SH-SY5Y (cell line): ENCODE measurements at regions not wholly inside any gene's neighbourhood (a gene's known extent, or its start where the extent isn't known, plus 50 kb on each side); places are given as distances from the start of the nearest gene placed in this dataset.

Experiments used
- GATA2 ChIP-seq: IDR thresholded peaks from 2 replicates; pipeline ENCODE4 v1.6.1; 2011; ENCODE audit warnings: mild to moderate bottlenecking, low read depth, low read length
- GATA3 ChIP-seq: IDR thresholded peaks from 2 replicates; pipeline ENCODE4 v1.6.1; 2011; ENCODE audit warnings: low read depth, mild to moderate bottlenecking, low read length, moderate library complexity

DNA sequence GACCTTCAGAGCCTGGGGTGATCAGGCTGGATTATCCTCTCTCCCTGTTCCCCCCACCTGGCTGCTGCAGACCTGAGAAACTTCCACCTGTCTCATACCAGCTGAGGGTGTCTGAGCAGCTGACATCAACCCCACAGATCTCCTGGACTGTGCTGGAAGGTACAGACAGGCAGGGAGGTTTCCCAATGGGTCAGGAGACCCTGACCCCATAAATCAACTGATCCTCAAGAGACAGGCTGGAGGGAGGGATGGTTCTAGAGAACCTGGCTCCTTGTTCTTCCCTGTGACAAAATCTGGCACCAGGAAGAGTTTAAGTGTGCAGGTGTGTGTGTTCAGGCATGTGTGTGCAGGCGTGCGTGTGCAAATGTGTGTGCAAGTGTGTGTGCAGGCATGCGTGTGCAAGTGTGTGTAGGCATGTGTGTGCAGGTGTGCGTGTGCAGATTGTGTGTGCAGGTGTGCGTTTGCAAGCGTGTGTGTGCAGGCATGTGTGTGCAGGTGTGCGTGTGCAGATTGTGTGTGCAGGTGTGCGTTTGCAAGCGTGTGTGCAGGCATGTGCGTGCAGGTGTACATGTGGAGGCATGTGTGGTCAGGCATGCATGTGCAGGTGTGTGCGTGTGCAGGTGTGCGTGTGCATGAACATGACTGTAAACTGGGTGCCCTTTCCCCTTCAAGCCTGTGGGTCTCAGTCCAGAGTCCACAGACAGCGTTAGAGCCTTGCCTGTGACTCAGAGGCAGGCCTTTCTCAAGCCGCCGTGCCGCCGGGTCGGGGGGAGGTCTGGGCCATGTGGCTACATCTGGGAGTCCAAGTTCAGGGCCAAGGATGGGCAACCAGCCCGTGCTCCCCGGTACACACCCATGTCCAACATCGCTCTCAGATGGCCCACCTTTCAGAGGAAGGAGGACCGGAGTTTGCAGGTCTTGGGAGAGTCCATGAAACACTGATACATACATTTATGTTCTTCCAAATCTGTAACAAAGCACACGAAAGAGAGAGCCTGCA lies 50.1 kb upstream of the ELN start:
- TF ChIP-seq GATA2 (no peak), GATA3 (no peak)
